Esophagus squamous epithelium (tissue), 5 donors: ENCODE measurements at regions not wholly inside any gene's neighbourhood (a gene's known extent, or its start where the extent isn't known, plus 50 kb on each side); places are given as distances from the start of the nearest gene placed in this dataset.

Source experiments
- DNase-seq: peaks from one replicate; lab custom pipeline; 2025; lab: John Stamatoyannopoulos, UW
- H3K27ac ChIP-seq, 4 donors: fragments of 200-600 bp; sonication (generic); one replicate each; pipeline ENCODE4 v1.5.1; 2016 to 2019; ENCODE audit warnings: mild to moderate bottlenecking in 1 of 4
- H3K27me3 ChIP-seq, 4 donors: fragments of 200-600 bp; sonication (generic); 1 replicate in 3 of 4; 2 replicates in 1 of 4; pipeline versions ENCODE4 v1.5.1 to v1.6.0; 2017 to 2021; ENCODE audit warnings: antibody characterized with exemption in 1 of 4
- H3K36me3 ChIP-seq, 3 donors: fragments of 200-600 bp; sonication (generic); one replicate each; pipeline ENCODE4 v1.5.1; 2016 to 2019
- H3K4me1 ChIP-seq, 3 donors: fragments of 200-600 bp; sonication (generic); one replicate each; pipeline ENCODE4 v1.5.1; 2017 to 2019
- H3K4me3 ChIP-seq, 4 donors: fragments of 200-600 bp; sonication (generic); 1 replicate in 3 of 4; 2 replicates in 1 of 4; pipeline ENCODE4 v1.5.1; 2016 to 2019; ENCODE audit warnings: mild to moderate bottlenecking in 2 of 4, moderate library complexity in 1 of 4
- H3K9me3 ChIP-seq, 3 donors: fragments of 200-600 bp; sonication (generic); one replicate each; pipeline ENCODE4 v1.5.1; 2016 to 2019
- POLR2A ChIP-seq, 4 donors: fragments of 450-650 bp; IDR thresholded peaks; one replicate each; pipeline ENCODE4 v1.6.1; 2017; ENCODE audit warnings: antibody characterized with exemption in 4 of 4, mild to moderate bottlenecking in 4 of 4, moderate library complexity in 3 of 4
- WGBS, 2 donors: methylation state at CpG; one replicate each; pipeline ENCODE4 v1.1.5; 2018; 5-methylcytosine and 5-hydroxymethylcytosine counted together
- intact Hi-C: fragments of 100-400 bp; cut with DNase I; formaldehyde crosslinking; loops from one replicate; pipeline ENCODE4 v1.15.0; 2022
- TF ChIP-seq, protein P1 (sequence below), 6 experiments: fragments of 450-650 bp in 4 of 6; fragments of 200-600 bp in 2 of 6; sonication (generic) in 2 of 6; IDR thresholded peaks; one replicate each; pipeline ENCODE4 v1.5.1; 2016 to 2019; ENCODE audit warnings: antibody characterized with exemption in 6 of 6, mild to moderate bottlenecking in 4 of 6, moderate library complexity in 4 of 6
- donor health status: DM: yes; HTN: yes; CAD: no.

DNA sequence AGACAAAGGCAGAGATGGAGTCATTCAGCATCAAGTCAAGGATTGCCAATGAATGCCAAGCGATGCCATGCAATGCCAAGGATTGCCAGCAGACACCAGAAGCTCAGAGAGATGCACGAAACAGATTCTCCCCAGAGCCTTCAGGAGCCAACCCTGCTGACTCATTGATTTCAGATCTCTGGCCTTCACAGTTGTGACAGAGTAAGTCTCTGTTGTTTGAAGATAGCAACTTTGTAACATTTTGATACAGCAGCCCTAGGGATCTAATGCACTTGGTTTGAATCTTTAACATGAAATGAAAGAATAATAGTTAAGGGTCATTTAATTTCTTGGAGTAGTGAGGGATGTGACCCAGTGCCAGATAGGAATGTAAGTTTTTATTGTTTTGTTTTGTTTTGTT is 287.4 kb upstream of the RUNX1 start:
- Histone ChIP-seq H3K36me3 (no peaks in the 10 kb centered on the region), H3K27me3 (peaks cover 0 to 39% (median 0%) of the 10 kb centered on the region in 4 donors), H3K4me1 (no peaks in the 10 kb centered on the region), H3K27ac (no peak overlapping the region), H3K9me3 (no peaks in the 10 kb centered on the region), H3K4me3 (no peak overlapping the region)
- no peak for DNase-seq
- no peak for TF ChIP-seq POLR2A (IDR thresholded peaks at IDR 0.05)
- WGBS, 2 donors: 78 to 79% methylated on average over 2 of the region's 2 CpGs
- intact Hi-C loops: no loop called here

DNA sequence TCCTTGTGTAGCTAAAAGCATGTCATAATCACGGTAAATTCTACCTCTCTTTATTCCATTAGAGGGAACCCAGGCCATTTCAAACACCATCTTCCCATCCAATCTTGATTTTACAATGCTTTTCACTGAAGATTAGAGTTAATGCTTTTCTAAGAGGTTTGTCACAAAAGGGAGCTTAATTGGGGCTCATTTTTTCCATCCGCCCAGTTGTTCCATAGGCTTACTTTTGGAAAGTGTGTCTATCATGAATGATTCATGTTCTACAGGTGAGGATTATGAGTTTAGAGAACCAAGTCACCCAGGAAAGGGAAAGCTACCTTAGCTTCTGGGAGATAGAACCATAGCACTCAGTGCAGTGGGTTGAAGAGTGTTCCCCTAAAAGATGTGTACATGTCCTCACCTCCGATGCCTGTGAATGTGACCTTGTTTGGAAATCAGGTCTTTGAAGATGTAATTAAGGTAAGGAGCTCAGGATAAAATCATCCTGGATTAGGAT is 286.9 kb upstream of the RUNX1 start:
- no peak overlapping the region for H3K27ac ChIP-seq
- intact Hi-C loops: no loop called here
- no peaks in the 10 kb centered on the region for H3K9me3 ChIP-seq
- 79 to 90% methylated on average over 3 of the region's 3 CpGs for WGBS, 2 donors
- no peak for DNase-seq
- H3K27me3 ChIP-seq: peaks cover 0 to 39% (median 0%) of the 10 kb centered on the region in 4 donors
- H3K4me3 ChIP-seq: no peak overlapping the region
- no peaks in the 10 kb centered on the region for H3K36me3 ChIP-seq
- TF ChIP-seq, protein P1, sequence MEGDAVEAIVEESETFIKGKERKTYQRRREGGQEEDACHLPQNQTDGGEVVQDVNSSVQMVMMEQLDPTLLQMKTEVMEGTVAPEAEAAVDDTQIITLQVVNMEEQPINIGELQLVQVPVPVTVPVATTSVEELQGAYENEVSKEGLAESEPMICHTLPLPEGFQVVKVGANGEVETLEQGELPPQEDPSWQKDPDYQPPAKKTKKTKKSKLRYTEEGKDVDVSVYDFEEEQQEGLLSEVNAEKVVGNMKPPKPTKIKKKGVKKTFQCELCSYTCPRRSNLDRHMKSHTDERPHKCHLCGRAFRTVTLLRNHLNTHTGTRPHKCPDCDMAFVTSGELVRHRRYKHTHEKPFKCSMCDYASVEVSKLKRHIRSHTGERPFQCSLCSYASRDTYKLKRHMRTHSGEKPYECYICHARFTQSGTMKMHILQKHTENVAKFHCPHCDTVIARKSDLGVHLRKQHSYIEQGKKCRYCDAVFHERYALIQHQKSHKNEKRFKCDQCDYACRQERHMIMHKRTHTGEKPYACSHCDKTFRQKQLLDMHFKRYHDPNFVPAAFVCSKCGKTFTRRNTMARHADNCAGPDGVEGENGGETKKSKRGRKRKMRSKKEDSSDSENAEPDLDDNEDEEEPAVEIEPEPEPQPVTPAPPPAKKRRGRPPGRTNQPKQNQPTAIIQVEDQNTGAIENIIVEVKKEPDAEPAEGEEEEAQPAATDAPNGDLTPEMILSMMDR (IDR thresholded peaks at IDR 0.05): no peak
- no peak for TF ChIP-seq POLR2A (IDR thresholded peaks at IDR 0.05)
- H3K4me1 ChIP-seq: no peaks in the 10 kb centered on the region

GRCh38 chr21:35333831-35334618 is 284.9 kb upstream of the RUNX1 start:
- Histone ChIP-seq H3K27ac (no peak overlapping the region), H3K27me3 (peaks cover 0 to 39% (median 0%) of the 10 kb centered on the region in 4 donors), H3K36me3 (no peaks in the 10 kb centered on the region), H3K9me3 (no peaks in the 10 kb centered on the region), H3K4me3 (no peak overlapping the region), H3K4me1 (no peaks in the 10 kb centered on the region)
- DNase-seq: no peak
- intact Hi-C loops: no loop called here
- TF ChIP-seq, protein P1 (IDR thresholded peaks at IDR 0.05): no peak
- TF ChIP-seq POLR2A (IDR thresholded peaks at IDR 0.05): no peak
- 80 to 90% methylated on average over 9 of the region's 9 CpGs for WGBS, 2 donors

DNA sequence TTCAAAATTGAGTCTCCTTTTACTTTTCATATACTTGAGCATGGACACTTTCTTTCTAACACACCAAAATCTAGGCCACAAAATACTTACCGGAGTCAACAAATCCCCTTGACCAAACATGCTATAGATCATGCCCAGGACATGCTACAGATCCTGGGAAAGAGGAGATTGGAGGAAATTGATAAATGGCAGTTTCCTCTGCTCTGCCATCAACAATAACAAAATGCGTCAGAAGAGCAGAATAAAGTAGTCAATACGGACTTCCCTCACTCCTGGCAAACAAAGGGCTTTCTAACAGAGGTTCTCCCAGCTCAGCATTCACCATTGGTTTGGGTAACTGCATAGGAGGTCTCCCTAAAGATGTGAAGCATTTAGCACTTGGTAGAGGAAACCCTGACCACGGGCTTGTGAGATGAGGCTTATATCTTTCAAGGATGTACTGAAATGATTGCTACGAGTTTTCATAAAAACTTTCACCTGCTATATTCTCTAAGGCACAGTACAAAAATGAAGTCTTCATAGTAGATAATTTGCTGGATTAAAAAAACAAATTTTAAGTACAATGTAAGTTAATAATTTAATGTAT is 283.8 kb upstream of the RUNX1 start:
- no peak for DNase-seq
- peaks cover 0 to 29% (median 0%) of the 10 kb centered on the region in 4 donors for H3K27me3 ChIP-seq
- no peaks in the 10 kb centered on the region for H3K9me3 ChIP-seq
- 76 to 80% methylated on average over 5 of the region's 5 CpGs for WGBS, 2 donors
- no peak overlapping the region for H3K27ac ChIP-seq
- intact Hi-C loops: no loop called here
- no peak overlapping the region for H3K4me3 ChIP-seq
- H3K4me1 ChIP-seq: no peaks in the 10 kb centered on the region
- H3K36me3 ChIP-seq: no peaks in the 10 kb centered on the region
- TF ChIP-seq, protein P1 (IDR thresholded peaks at IDR 0.05): no peak
- no peak for TF ChIP-seq POLR2A (IDR thresholded peaks at IDR 0.05)

GRCh38 chr21:35329940-35330660 is 281.0 kb upstream of the RUNX1 start:
- Histone ChIP-seq H3K27me3 (peaks cover 0 to 20% (median 0%) of the 10 kb centered on the region in 4 donors), H3K4me1 (peaks cover 0 to 5% (median 0%) of the 10 kb centered on the region in 3 donors), H3K4me3 (no peak overlapping the region), H3K9me3 (no peaks in the 10 kb centered on the region), H3K36me3 (no peaks in the 10 kb centered on the region), H3K27ac (no peak overlapping the region)
- intact Hi-C loops: no loop called here
- no peak for TF ChIP-seq POLR2A (IDR thresholded peaks at IDR 0.05)
- TF ChIP-seq, protein P1 (IDR thresholded peaks at IDR 0.05): no peak
- 78 to 82% methylated on average over 4 of the region's 4 CpGs for WGBS, 2 donors
- DNase-seq: no peak
